Activated CD4-positive, alpha-beta T cell treated with anti-CD3 and anti-CD28 coated beads for 36 hours (primary cell): ENCODE measurements at regions not wholly inside any gene's neighbourhood (a gene's known extent, or its start where the extent isn't known, plus 50 kb on each side); places are given as distances from the start of the nearest gene placed in this dataset.

Experiments
- ATAC-seq: fragments of 200-7000 bp; cut with Tn5 transposase; one replicate; pipeline ENCODE4 v1.10.0; 2021; ENCODE audit warnings: mild to moderate bottlenecking, moderate library complexity
- CTCF ChIA-PET: fragments of 350-600 bp; sonication (Branson Sonifier 250); formaldehyde crosslinking; loops from one replicate; lab custom pipeline; 2021; ENCODE audit warnings: antibody characterized with exemption; lab: Charles Lee
- POLR2A ChIA-PET: fragments of 350-600 bp; sonication (Branson Sonifier 250); formaldehyde crosslinking; loops from one replicate; lab custom pipeline; 2021; ENCODE audit warnings: antibody characterized with exemption, inconsistent platforms; lab: Charles Lee
- DNase-seq: peaks from one replicate; pipeline ENCODE4 v3.0.0-alpha.2; 2020
- H3K27ac Mint-ChIP-seq: one replicate; pipeline ENCODE4 v1.8.0; 2021; ENCODE audit warnings: mixed read lengths
- H3K27me3 Mint-ChIP-seq: one replicate; pipeline ENCODE4 v1.8.0; 2021; ENCODE audit warnings: mixed read lengths
- H3K36me3 Mint-ChIP-seq: one replicate; pipeline ENCODE4 v1.8.0; 2021; ENCODE audit warnings: low read depth, mixed read lengths
- H3K4me1 Mint-ChIP-seq: one replicate; pipeline ENCODE4 v1.8.0; 2021; ENCODE audit warnings: mixed read lengths
- H3K4me3 Mint-ChIP-seq: one replicate; pipeline ENCODE4 v1.8.0; 2021; ENCODE audit warnings: mild to moderate bottlenecking, moderate library complexity, mixed read lengths
- H3K9me3 Mint-ChIP-seq: one replicate; pipeline ENCODE4 v1.8.0; 2021; ENCODE audit warnings: low read depth, mixed read lengths
- intact Hi-C, 2 experiments: fragments of 100-400 bp; cut with DNase I in 1 of 2; cut with micrococcal nuclease in 1 of 2; formaldehyde crosslinking; loops; one replicate each; pipeline versions ENCODE4 v1.14.2 to v1.15.1; 2022 to 2024; cut with DNase I, micrococcal nuclease

DNA sequence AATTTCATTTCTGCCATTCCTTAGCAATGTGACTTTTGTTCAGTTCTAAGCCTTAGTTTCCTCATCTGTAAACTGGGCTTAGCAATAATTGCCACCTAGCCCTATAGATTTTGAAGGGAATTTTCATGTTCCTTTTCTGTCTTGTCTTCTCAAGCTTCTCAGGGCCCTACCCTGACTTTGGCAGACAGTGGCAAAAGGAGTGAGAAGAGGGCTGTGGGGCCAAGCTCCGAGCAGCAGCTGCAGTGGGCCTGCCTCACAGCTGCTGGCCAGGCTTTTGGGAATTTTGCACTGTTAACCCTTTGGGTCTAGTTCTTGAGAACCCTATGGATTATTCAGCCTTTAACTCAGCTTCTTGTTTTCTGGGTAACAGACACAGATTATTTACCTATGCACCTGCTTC lies 67.6 kb upstream of the IGSF1 start:
- Mint-ChIP-seq H3K27ac (no peak overlapping the region), H3K4me3 (no peak overlapping the region), H3K36me3 (no peaks in the 10 kb centered on the region), H3K4me1 (no peaks in the 10 kb centered on the region), H3K27me3 (peaks cover 2% of the 10 kb centered on the region), H3K9me3 (no peaks in the 10 kb centered on the region)
- intact Hi-C loops: no loop called here
- ATAC-seq: no peak
- no peak for DNase-seq
- ChIA-PET CTCF (interaction anchor here (0.6 kb wide), 1 partner anchor 1308 kb away, joined by 3 read pairs; no protein-coding TSS in a partner anchor), POLR2A (no interaction called here)

DNA sequence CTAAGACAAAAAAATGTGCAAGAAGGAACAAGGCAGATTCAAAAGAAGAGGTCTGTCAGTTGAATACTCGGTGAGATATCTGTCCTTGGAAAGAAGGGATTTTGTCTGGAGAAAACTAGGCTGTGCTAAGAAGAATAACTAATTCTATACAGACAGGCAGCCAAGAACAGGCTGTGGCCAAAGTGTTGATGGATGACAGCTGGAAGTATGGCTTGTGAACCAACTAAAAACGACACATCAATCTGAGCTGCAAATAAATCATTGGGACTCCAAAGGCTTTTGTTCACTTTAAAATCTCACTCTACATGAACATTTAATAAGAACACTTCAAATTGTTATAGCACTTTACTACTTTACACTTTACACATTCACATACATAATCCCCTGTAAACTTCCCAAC lies 70.5 kb upstream of the IGSF1 start:
- ChIA-PET POLR2A (no interaction called here), CTCF (no interaction called here)
- H3K4me3 Mint-ChIP-seq: no peak overlapping the region
- no peaks in the 10 kb centered on the region for H3K36me3 Mint-ChIP-seq
- ATAC-seq (no peak), DNase-seq (no peak)
- H3K4me1 Mint-ChIP-seq: no peaks in the 10 kb centered on the region
- H3K9me3 Mint-ChIP-seq: no peaks in the 10 kb centered on the region
- no peak overlapping the region for H3K27ac Mint-ChIP-seq
- intact Hi-C loops: no loop called here
- peaks cover 2% of the 10 kb centered on the region for H3K27me3 Mint-ChIP-seq

DNA sequence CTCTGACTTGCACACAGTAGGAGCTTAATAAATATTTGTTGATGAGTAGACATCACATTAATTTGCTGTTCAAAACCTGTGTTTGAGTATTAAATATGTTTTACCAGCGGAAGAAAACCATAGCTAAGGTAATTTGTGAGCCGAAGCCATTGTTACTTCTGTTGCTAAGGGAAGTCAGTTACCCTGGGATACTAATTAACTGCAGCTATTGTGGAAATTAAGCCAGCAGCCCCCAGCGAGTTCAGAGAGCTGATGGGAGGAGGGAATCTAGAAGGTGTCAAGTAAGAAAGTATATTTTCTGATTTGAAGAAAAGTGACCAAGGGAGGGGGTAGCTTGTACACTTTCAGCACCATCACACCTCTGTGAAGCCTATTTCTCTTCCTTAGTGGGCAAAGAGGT lies 76.7 kb upstream of the IGSF1 start:
- Mint-ChIP-seq H3K9me3 (no peaks in the 10 kb centered on the region), H3K4me3 (no peak overlapping the region), H3K4me1 (no peaks in the 10 kb centered on the region), H3K36me3 (no peaks in the 10 kb centered on the region), H3K27me3 (no peaks in the 10 kb centered on the region), H3K27ac (no peak overlapping the region)
- CTCF ChIA-PET: interaction anchor here (0.7 kb wide), 1 partner anchor 268 kb away, joined by 3 read pairs; no protein-coding TSS in a partner anchor
- no peak for ATAC-seq
- DNase-seq: no peak
- intact Hi-C loops: no loop called here
- POLR2A ChIA-PET: no interaction called here

DNA sequence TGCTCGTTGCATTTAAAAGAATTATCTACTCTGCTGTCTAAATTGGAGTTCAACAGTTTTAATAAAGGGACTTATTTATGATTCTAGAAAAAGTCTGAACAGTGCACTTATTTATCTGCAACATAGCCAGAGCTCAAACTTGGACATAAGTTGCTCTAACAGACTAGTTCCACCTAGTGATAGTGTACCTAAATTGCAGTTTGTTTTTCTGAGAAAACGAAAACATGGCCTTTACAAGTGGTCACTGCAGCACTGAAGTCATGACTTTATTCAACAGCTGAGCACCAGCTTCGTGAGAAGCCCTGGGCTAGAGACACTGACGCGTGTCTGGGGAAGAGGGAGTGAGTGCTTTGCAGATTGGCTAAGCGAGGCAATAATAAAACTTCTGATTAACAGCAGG lies 77.3 kb upstream of the IGSF1 start:
- ATAC-seq (no peak), DNase-seq (no peak)
- no peak overlapping the region for H3K27ac Mint-ChIP-seq
- no peaks in the 10 kb centered on the region for H3K36me3 Mint-ChIP-seq
- ChIA-PET CTCF (no interaction called here), POLR2A (no interaction called here)
- no peaks in the 10 kb centered on the region for H3K4me1 Mint-ChIP-seq
- H3K27me3 Mint-ChIP-seq: no peaks in the 10 kb centered on the region
- no peaks in the 10 kb centered on the region for H3K9me3 Mint-ChIP-seq
- no peak overlapping the region for H3K4me3 Mint-ChIP-seq
- intact Hi-C loops: no loop called here

DNA sequence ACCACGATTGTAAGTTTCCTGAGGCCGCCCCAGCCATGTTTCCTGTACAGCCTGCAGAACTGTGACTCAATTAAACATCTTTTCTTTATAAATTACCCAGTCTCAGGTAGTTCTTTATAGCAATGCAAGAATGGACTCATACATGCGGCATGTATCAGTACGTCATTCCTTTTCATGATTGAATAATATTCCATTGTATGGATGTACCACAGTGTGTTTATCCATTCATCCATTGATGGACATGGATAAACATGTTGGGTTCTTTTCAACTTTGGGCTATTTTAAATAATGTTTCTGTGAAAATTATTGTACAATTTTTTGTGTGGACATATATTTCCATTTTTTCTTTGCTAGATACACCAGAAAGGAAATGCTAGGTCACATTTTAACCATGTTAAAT lies 99.2 kb upstream of the IGSF1 start:
- Mint-ChIP-seq H3K4me3 (no peak overlapping the region), H3K4me1 (no peaks in the 10 kb centered on the region), H3K36me3 (no peaks in the 10 kb centered on the region), H3K27me3 (no peaks in the 10 kb centered on the region), H3K9me3 (peaks cover 3% of the 10 kb centered on the region), H3K27ac (no peak overlapping the region)
- CTCF ChIA-PET: no interaction called here
- intact Hi-C loops: no loop called here
- POLR2A ChIA-PET: no interaction called here
- ATAC-seq: no peak
- no peak for DNase-seq

DNA sequence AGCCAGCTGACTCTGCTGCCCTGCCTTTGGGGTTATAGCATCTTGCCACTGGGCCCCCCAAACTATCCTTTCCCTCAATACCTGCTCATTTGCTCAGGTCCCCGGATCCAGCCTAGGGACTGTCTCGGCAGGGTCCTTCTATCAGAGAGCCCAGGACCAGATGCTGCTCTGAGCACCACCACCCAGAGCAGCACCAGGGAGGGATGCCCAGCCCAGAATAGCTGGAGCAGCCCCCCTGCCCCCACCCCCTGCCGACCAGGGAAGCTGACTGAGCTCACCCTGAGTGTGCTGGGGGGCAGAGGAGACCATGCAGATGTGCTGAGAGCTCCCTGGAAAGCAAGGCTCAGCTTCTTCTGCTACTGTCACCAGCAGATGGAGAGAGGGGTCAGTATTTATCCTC lies 103.6 kb upstream of the IGSF1 start:
- peaks cover 3% of the 10 kb centered on the region for H3K9me3 Mint-ChIP-seq
- H3K27me3 Mint-ChIP-seq: no peaks in the 10 kb centered on the region
- CTCF ChIA-PET: no interaction called here

DNA sequence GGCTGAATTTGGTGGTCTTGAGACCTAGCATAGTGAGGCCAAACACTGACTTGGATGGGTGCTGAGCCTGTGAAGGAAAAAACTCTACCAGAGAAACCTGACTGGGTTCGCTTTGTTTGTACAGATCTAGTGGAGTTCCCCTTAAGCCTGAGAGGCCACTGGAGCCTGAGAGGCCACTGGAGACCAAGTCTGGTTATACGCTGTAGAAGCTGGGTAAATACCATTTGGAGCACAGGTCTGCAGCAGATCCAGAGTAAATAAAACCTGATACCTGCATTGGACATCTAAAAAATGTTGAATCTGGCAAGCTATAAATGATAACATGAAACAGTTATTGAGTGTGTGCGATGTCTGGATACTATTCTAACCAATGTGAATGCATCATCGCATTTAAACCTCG lies 104.3 kb upstream of the IGSF1 start:
- no peaks in the 10 kb centered on the region for H3K9me3 Mint-ChIP-seq
- H3K27me3 Mint-ChIP-seq: no peaks in the 10 kb centered on the region
- CTCF ChIA-PET: no interaction called here
- no peak overlapping the region for H3K4me3 Mint-ChIP-seq
- POLR2A ChIA-PET: no interaction called here
- intact Hi-C loops: no loop called here
- no peak overlapping the region for H3K27ac Mint-ChIP-seq
- no peaks in the 10 kb centered on the region for H3K4me1 Mint-ChIP-seq
- ATAC-seq (no peak), DNase-seq (no peak)
- no peaks in the 10 kb centered on the region for H3K36me3 Mint-ChIP-seq

More for the DNA sequence above, 103.6 kb upstream of the IGSF1 start:
- DNase-seq (no peak), ATAC-seq (no peak)
- Mint-ChIP-seq H3K36me3 (no peaks in the 10 kb centered on the region), H3K4me1 (no peaks in the 10 kb centered on the region), H3K4me3 (no peak overlapping the region), H3K27ac (no peak overlapping the region)
- POLR2A ChIA-PET: no interaction called here
- intact Hi-C loops: no loop called here

DNA sequence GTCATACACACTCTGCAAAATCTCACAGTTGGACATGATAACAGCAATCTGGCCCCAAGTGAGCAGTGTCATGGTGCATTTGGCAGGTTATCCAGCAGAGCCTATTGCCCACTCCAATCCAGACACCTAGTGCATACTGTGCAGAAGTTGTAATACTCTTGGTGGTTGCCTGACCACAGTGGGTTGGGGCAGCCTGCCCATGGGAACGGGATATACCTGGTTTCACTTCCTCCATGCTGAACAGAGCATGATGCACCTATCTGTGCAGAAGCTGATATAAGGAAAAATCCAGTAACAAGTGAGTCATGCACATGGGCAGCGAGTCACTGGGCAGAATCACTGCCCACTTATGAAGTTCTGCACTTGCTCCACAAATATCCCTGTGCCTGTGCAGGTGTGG lies 105.3 kb upstream of the IGSF1 start:
- Mint-ChIP-seq H3K27me3 (no peaks in the 10 kb centered on the region), H3K36me3 (no peaks in the 10 kb centered on the region), H3K4me1 (no peaks in the 10 kb centered on the region), H3K4me3 (no peak overlapping the region), H3K27ac (no peak overlapping the region), H3K9me3 (no peaks in the 10 kb centered on the region)
- DNase-seq (no peak), ATAC-seq (no peak)
- CTCF ChIA-PET: no interaction called here
- intact Hi-C loops: no loop called here
- POLR2A ChIA-PET: no interaction called here

DNA sequence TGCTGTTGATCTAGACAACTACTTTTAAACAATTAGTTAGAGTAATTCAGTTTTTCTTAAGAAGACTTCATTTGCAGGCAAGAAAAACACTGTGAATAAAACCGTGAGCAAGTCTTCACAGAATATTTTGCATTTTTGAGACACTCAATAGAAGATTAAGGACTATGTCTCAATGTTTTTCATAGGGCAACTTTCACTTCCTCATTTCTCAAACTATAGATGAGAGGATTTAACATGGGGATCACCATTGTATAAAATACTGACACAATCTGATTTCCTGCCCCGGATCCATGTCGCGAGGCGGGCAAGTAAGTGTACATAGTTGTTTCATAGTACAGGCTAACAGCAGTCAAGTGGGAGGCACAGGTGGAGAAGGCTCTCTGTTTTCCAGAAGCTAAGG lies 108.8 kb upstream of the IGSF1 start:
- Mint-ChIP-seq H3K36me3 (no peaks in the 10 kb centered on the region), H3K4me3 (no peak overlapping the region), H3K4me1 (no peaks in the 10 kb centered on the region), H3K27me3 (no peaks in the 10 kb centered on the region), H3K9me3 (no peaks in the 10 kb centered on the region), H3K27ac (no peak overlapping the region)
- intact Hi-C loops: no loop called here
- DNase-seq: no peak
- ChIA-PET POLR2A (no interaction called here), CTCF (no interaction called here)
- ATAC-seq: no peak

DNA sequence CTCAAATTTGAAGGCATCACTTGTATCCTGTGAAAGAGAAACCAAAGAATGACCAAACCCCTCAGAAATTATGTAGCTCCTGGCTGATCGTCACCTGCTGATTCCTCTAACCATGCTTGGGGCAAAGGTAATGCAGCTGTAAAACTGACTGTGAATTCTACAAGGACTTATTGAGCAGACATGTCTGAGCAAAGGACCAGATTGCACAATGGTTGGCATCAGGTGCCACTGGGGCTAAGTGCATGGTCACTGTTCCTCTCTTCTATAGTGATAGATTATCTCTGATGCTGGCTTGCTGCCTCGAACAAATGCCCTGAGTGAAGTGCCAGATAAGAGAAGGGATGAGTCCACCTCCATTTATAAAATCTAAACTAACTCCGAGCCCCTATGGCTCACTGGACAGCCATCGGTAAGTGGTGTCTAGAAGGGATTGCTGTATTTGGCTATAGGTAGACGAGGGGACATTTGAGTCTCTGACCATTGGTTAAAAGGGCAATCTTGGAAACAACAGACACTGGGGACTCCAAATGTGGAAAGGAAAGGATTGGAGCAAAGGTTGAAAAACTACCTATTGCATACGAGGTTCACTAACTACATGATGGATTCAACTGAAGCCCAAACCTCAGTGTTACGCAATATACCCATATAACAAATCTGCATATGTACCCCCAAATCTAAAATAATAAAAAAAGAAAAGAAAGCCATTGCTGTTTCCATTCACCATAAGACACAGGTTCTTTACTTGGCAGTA lies 110.7 kb upstream of the IGSF1 start:
- no peaks in the 10 kb centered on the region for H3K9me3 Mint-ChIP-seq
- CTCF ChIA-PET: no interaction called here
- H3K36me3 Mint-ChIP-seq: no peaks in the 10 kb centered on the region

DNA sequence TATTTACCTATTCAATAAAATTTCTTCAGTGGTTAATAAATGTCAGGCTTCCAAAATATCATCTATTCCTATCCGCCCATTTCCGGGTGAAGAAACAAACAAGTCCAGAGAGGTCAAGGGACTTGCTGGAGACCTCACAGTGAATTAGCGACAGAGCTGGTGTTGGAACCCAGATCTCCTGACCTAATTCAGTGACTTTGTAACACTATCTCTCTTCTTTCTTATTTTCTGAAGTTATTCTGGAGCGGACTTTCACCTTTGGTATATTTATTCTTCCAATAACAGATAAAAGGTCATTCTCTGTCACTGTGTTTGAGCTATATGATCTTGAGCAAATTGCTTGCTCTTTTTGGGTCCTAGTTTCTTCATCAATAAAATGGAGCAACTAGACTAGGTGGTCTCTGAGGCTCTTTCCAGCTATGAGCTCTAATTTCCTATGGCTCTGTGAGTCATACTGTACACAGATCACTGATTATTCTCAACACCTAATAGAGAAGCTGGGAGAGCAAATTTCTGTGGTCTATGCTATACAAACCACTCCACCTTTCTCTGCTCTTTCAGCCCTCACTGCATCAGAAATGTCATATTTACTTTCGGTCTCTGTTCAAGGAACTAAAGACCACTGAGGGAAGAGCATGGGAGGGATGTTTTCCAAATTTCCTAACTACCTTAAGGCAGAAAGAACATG lies 113.2 kb upstream of the IGSF1 start:
- ChIA-PET CTCF (no interaction called here), POLR2A (no interaction called here)
- intact Hi-C loops: no loop called here
- DNase-seq: no peak
- Mint-ChIP-seq H3K9me3 (no peaks in the 10 kb centered on the region), H3K27ac (no peak overlapping the region), H3K4me3 (no peak overlapping the region), H3K4me1 (no peaks in the 10 kb centered on the region), H3K27me3 (no peaks in the 10 kb centered on the region), H3K36me3 (no peaks in the 10 kb centered on the region)
- ATAC-seq: no peak

More for the DNA sequence above, 110.7 kb upstream of the IGSF1 start:
- POLR2A ChIA-PET: no interaction called here
- H3K4me1 Mint-ChIP-seq: no peaks in the 10 kb centered on the region
- no peaks in the 10 kb centered on the region for H3K27me3 Mint-ChIP-seq
- intact Hi-C loops: no loop called here
- no peak overlapping the region for H3K4me3 Mint-ChIP-seq
- DNase-seq (no peak), ATAC-seq (no peak)
- H3K27ac Mint-ChIP-seq: no peak overlapping the region

DNA sequence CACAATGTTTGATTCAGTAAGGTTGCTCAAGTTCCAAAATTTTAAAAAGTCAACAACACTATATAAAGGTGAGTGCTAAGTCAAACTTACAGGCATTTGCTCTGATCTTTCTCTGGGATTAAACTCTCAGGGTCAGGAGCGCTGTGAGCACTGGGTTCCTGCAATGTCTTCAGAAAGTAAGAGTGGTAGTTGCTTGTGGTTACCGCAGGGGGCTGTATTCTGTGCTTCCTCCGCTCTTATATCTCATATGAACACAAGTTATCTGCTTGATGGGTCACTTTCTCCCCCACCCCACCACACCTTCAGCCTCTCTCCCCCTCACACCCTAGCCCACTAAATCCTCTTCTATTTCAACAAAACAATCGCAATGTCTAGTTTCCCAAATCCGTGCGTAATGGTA lies 116.4 kb upstream of the IGSF1 start:
- Mint-ChIP-seq H3K27me3 (no peaks in the 10 kb centered on the region), H3K27ac (no peak overlapping the region), H3K4me1 (no peaks in the 10 kb centered on the region), H3K36me3 (no peaks in the 10 kb centered on the region), H3K9me3 (no peaks in the 10 kb centered on the region), H3K4me3 (no peak overlapping the region)
- intact Hi-C loops: no loop called here
- CTCF ChIA-PET: no interaction called here
- DNase-seq (no peak), ATAC-seq (no peak)
- POLR2A ChIA-PET: no interaction called here
